Naive thymus-derived CD4-positive, alpha-beta T cell (primary cell): ENCODE measurements at regions not wholly inside any gene's neighbourhood (a gene's known extent, or its start where the extent isn't known, plus 50 kb on each side); places are given as distances from the start of the nearest gene placed in this dataset.

Experiments
- ATAC-seq: fragments of 150-1000 bp; cut with Tn5 transposase; 2 replicates; pipeline ENCODE4 v1.10.0; 2021; ENCODE audit warnings: mild to moderate bottlenecking, moderate library complexity
- CTCF ChIA-PET: fragments of 350-600 bp; sonication (Branson Sonifier 250); formaldehyde crosslinking; loops from one replicate; lab custom pipeline; 2021; ENCODE audit warnings: antibody characterized with exemption; lab: Charles Lee
- POLR2A ChIA-PET: fragments of 350-600 bp; sonication (Branson Sonifier 250); formaldehyde crosslinking; loops from one replicate; lab custom pipeline; 2021; ENCODE audit warnings: antibody characterized with exemption, inconsistent platforms; lab: Charles Lee
- DNase-seq, 9 donors: peaks; one replicate each; pipeline versions ENCODE4 v3.0.0 to v3.0.0-alpha.2; 2020 to 2022; ENCODE audit warnings: mixed read lengths in 1 of 9
- H3K27ac ChIP-seq: one replicate; pipeline ENCODE4 v1.7.0; 2013; ENCODE audit warnings: mild to moderate bottlenecking, low read depth, low read length, moderate library complexity
- H3K27me3 ChIP-seq, 2 donors: one replicate each; pipeline ENCODE4 v1.7.0; 2013; ENCODE audit warnings: low read length in 2 of 2, mild to moderate bottlenecking in 2 of 2, moderate library complexity in 2 of 2; ENCODE audit not compliant: control insufficient read depth in 2 of 2, insufficient read depth in 2 of 2
- H3K36me3 ChIP-seq, 3 experiments: 1 replicate in 2 of 3; 2 replicates in 1 of 3; pipeline ENCODE4 v1.7.0; 2013; ENCODE audit warnings: low read length in 3 of 3, mild to moderate bottlenecking in 3 of 3, moderate library complexity in 1 of 3; ENCODE audit not compliant: insufficient read depth in 3 of 3, control insufficient read depth in 2 of 3
- H3K4me1 ChIP-seq, 2 donors: one replicate each; pipeline ENCODE4 v1.7.0; 2013; ENCODE audit warnings: low read length in 2 of 2, mild to moderate bottlenecking in 2 of 2, moderate library complexity in 1 of 2; ENCODE audit not compliant: control insufficient read depth in 2 of 2, insufficient read depth in 2 of 2
- H3K4me3 ChIP-seq: 2 replicates; pipeline ENCODE4 v1.7.0; 2013; ENCODE audit warnings: mild to moderate bottlenecking, low read length
- H3K9me3 ChIP-seq, 3 experiments: 1 replicate in 2 of 3; 2 replicates in 1 of 3; pipeline ENCODE4 v1.7.0; 2013; ENCODE audit warnings: low read length in 3 of 3; ENCODE audit not compliant: control insufficient read depth in 2 of 3
- H3K27ac Mint-ChIP-seq, 9 donors: one replicate each; pipeline ENCODE4 v1.8.0; 2020 to 2022; ENCODE audit warnings: mixed read lengths in 9 of 9, mild to moderate bottlenecking in 8 of 9, moderate library complexity in 5 of 9, inconsistent platforms in 2 of 9
- H3K27me3 Mint-ChIP-seq, 5 donors: one replicate each; pipeline ENCODE4 v1.8.0; 2021 to 2022; ENCODE audit warnings: mixed read lengths in 5 of 5, mild to moderate bottlenecking in 1 of 5
- H3K36me3 Mint-ChIP-seq, 5 donors: one replicate each; pipeline ENCODE4 v1.8.0; 2020 to 2022; ENCODE audit warnings: mixed read lengths in 5 of 5, mild to moderate bottlenecking in 3 of 5, inconsistent platforms in 1 of 5
- H3K4me1 Mint-ChIP-seq, 7 donors: one replicate each; pipeline ENCODE4 v1.8.0; 2020 to 2022; ENCODE audit warnings: mixed read lengths in 7 of 7, mild to moderate bottlenecking in 3 of 7, inconsistent platforms in 1 of 7
- H3K4me3 Mint-ChIP-seq, 10 donors: one replicate each; pipeline ENCODE4 v1.8.0; 2020 to 2022; ENCODE audit warnings: mild to moderate bottlenecking in 10 of 10, mixed read lengths in 10 of 10, moderate library complexity in 6 of 10, inconsistent platforms in 2 of 10
- H3K9me3 Mint-ChIP-seq, 11 donors: one replicate each; pipeline ENCODE4 v1.8.0; 2020 to 2022; ENCODE audit warnings: mixed read lengths in 11 of 11, mild to moderate bottlenecking in 4 of 11, inconsistent platforms in 1 of 11, moderate library complexity in 1 of 11
- intact Hi-C, 2 donors: fragments of 100-400 bp; cut with micrococcal nuclease; formaldehyde crosslinking; loops; one replicate each; pipeline ENCODE4 v1.15.1; 2023

GRCh38 chr20:8073024-8073832 lies 53.7 kb upstream of the TMX4 start:
- ATAC-seq (peak; percentile 88), DNase-seq (peak in 7 of 9 donors; percentile 10 to 51 (median 40))
- Mint-ChIP-seq H3K27ac (peak overlapping the region; percentile 14 to 95 (median 87)), H3K4me3 (peak overlapping the region in 6 of 10 donors; percentile 3 to 40 (median 18)), H3K4me1 (peaks cover 6 to 20% (median 10%) of the 10 kb centered on the region in 7 donors), H3K27me3 (no peaks in the 10 kb centered on the region), H3K9me3 (no peaks in the 10 kb centered on the region), H3K36me3 (no peaks in the 10 kb centered on the region)
- Histone ChIP-seq H3K4me1 (peaks cover 0 to 7% of the 10 kb centered on the region in 2 donors), H3K36me3 (no peaks in the 10 kb centered on the region), H3K27me3 (no peaks in the 10 kb centered on the region), H3K4me3 (no peak overlapping the region), H3K27ac (peak overlapping the region; percentile 16), H3K9me3 (no peaks in the 10 kb centered on the region)
- ChIA-PET CTCF (no interaction called here), POLR2A (no interaction called here)
- intact Hi-C loops = loop anchor here in 1 of 2 donors (5.0 kb wide), 1 partner anchor 56 kb away; the partner anchor contains the start of gene TMX4

DNA sequence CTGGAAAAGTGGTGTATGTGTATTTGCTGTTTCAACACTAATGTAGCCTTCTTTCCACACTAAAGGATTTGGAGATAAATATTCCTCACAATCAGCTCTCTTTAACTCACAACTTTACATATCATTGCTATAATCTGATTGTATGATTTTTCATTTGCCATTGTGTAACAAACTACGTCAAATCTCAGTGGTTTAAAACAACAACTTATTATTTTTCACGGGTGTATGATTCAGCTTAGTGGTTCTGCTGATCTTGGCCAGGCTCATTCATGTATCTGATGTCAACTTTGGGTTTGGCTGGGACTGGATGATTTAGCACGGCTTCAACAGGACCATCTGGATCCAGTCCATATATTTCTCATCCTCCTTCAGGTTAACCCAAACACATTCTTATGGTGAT lies 55.4 kb upstream of the TMX4 start:
- Mint-ChIP-seq H3K36me3 (no peaks in the 10 kb centered on the region), H3K4me1 (peaks cover 6 to 20% (median 10%) of the 10 kb centered on the region in 7 donors), H3K4me3 (no peak overlapping the region), H3K27ac (no peak overlapping the region), H3K27me3 (no peaks in the 10 kb centered on the region), H3K9me3 (no peaks in the 10 kb centered on the region)
- DNase-seq (no peak), ATAC-seq (no peak)
- Histone ChIP-seq H3K4me1 (peaks cover 0 to 7% of the 10 kb centered on the region in 2 donors), H3K9me3 (no peaks in the 10 kb centered on the region), H3K4me3 (no peak overlapping the region), H3K27ac (no peak overlapping the region), H3K27me3 (no peaks in the 10 kb centered on the region), H3K36me3 (no peaks in the 10 kb centered on the region)
- CTCF ChIA-PET = no interaction called here
- intact Hi-C loops = loop anchor here (2.0 to 5.0 kb wide), 2 partner anchors 54 to 58 kb away; partner anchors contain the start of gene TMX4 (in 1 of the 2)
- POLR2A ChIA-PET = no interaction called here

GRCh38 chr20:8076306-8077136 lies 55.5 kb upstream of the PLCB1 start:
- Mint-ChIP-seq H3K9me3 (no peaks in the 10 kb centered on the region), H3K36me3 (no peaks in the 10 kb centered on the region), H3K27me3 (peaks cover 0 to 5% (median 0%) of the 10 kb centered on the region in 5 donors), H3K4me3 (no peak overlapping the region), H3K4me1 (peaks cover 6 to 16% (median 10%) of the 10 kb centered on the region in 7 donors), H3K27ac (no peak overlapping the region)
- H3K27ac ChIP-seq = no peak overlapping the region
- no peaks in the 10 kb centered on the region for H3K36me3 ChIP-seq
- intact Hi-C loops = no loop called here
- no peak for DNase-seq
- ATAC-seq = no peak
- no peak overlapping the region for H3K4me3 ChIP-seq
- no peaks in the 10 kb centered on the region for H3K9me3 ChIP-seq
- CTCF ChIA-PET = no interaction called here
- H3K4me1 ChIP-seq = peaks cover 0 to 7% of the 10 kb centered on the region in 2 donors
- no peaks in the 10 kb centered on the region for H3K27me3 ChIP-seq
- POLR2A ChIA-PET = no interaction called here

DNA sequence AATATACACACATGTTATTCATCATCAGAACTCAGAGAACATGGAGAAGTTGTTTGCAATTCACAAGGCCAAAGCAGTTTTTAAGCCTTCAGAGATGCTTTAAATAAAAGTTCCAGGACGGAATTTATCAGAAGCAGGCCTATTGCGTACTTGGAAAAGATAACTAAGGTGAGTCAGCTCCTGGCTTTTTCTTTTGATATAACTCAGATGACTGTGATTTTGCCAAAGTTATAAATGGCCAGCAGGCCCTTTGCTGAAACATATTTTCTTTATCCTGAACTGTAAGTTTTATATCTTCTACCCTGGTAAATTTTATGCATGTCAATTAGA lies 55.0 kb upstream of the PLCB1 start:
- Mint-ChIP-seq H3K4me3 (no peak overlapping the region), H3K27me3 (peaks cover 0 to 5% (median 0%) of the 10 kb centered on the region in 5 donors), H3K4me1 (peaks cover 6 to 16% (median 10%) of the 10 kb centered on the region in 7 donors), H3K9me3 (no peaks in the 10 kb centered on the region), H3K27ac (no peak overlapping the region), H3K36me3 (no peaks in the 10 kb centered on the region)
- POLR2A ChIA-PET = no interaction called here
- CTCF ChIA-PET = no interaction called here
- no peaks in the 10 kb centered on the region for H3K27me3 ChIP-seq
- H3K4me3 ChIP-seq = no peak overlapping the region
- no peak overlapping the region for H3K27ac ChIP-seq
- intact Hi-C loops = no loop called here
- H3K4me1 ChIP-seq = peaks cover 0 to 7% of the 10 kb centered on the region in 2 donors
- H3K9me3 ChIP-seq = no peaks in the 10 kb centered on the region
- no peaks in the 10 kb centered on the region for H3K36me3 ChIP-seq
- ATAC-seq (no peak), DNase-seq (no peak)

GRCh38 chr20:8078528-8078914 lies 53.5 kb upstream of the PLCB1 start:
- CTCF ChIA-PET = no interaction called here
- H3K36me3 ChIP-seq = no peaks in the 10 kb centered on the region
- no peak overlapping the region for H3K27ac Mint-ChIP-seq
- H3K9me3 Mint-ChIP-seq = no peaks in the 10 kb centered on the region
- H3K9me3 ChIP-seq = no peaks in the 10 kb centered on the region
- no peaks in the 10 kb centered on the region for H3K36me3 Mint-ChIP-seq
- no peak overlapping the region for H3K4me3 ChIP-seq
- peaks cover 0 to 4% of the 10 kb centered on the region in 2 donors for H3K4me1 ChIP-seq
- no peak overlapping the region for H3K4me3 Mint-ChIP-seq
- DNase-seq (no peak), ATAC-seq (no peak)
- no peak overlapping the region for H3K27ac ChIP-seq
- no peaks in the 10 kb centered on the region for H3K27me3 ChIP-seq
- H3K27me3 Mint-ChIP-seq = peaks cover 0 to 5% (median 0%) of the 10 kb centered on the region in 5 donors
- intact Hi-C loops = no loop called here
- H3K4me1 Mint-ChIP-seq = peaks cover 1 to 5% (median 3%) of the 10 kb centered on the region in 7 donors
- POLR2A ChIA-PET = no interaction called here

DNA sequence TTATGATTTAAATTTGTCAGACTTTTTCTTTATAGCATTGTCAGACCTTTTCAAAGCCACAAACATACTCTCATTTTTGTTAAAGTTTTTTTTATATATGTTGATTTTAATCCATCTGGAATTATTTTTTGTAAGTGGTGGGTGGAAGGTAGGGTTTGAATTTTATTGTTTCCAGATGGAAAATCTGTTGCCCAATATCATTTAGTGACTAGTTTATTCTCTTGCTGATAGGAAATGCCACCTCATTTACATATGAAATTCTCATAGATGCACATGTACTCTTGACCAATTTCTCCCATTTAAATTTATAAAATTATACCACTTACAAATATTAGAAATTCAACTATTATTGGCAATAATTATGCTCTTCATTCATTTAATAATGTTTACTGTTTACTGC lies 52.1 kb upstream of the PLCB1 start:
- Histone ChIP-seq H3K4me1 (no peaks in the 10 kb centered on the region), H3K27me3 (no peaks in the 10 kb centered on the region), H3K4me3 (no peak overlapping the region), H3K36me3 (no peaks in the 10 kb centered on the region), H3K9me3 (no peaks in the 10 kb centered on the region), H3K27ac (no peak overlapping the region)
- ATAC-seq (no peak), DNase-seq (no peak)
- Mint-ChIP-seq H3K27me3 (peaks cover 0 to 5% (median 0%) of the 10 kb centered on the region in 5 donors), H3K36me3 (no peaks in the 10 kb centered on the region), H3K4me3 (no peak overlapping the region), H3K4me1 (no peaks in the 10 kb centered on the region), H3K27ac (no peak overlapping the region), H3K9me3 (no peaks in the 10 kb centered on the region)
- intact Hi-C loops = no loop called here
- CTCF ChIA-PET = no interaction called here
- POLR2A ChIA-PET = no interaction called here
